ENCODE measurements at regions not wholly inside any gene's neighbourhood (a gene's known extent, or its start where the extent isn't known, plus 50 kb on each side); places are given as distances from the start of the nearest gene placed in this dataset.
"Not testable (repeated sequence)": the region's sequence is repeated elsewhere in the genome, so short reads cannot be mapped to it uniquely, and the experiment has no call there.

- no peaks in the 10 kb centered on the region for H3K9me2 ChIP-seq (ENCODE audit: insufficient read depth, low read length)
- H3K79me2 ChIP-seq (replicated peaks; ENCODE audit: insufficient read depth, low read length): no peaks in the 10 kb centered on the region
- H3F3A ChIP-seq (ENCODE audit: insufficient read depth, low read length, poor library complexity, severe bottlenecking): no peaks in the 10 kb centered on the region
- H3K9ac ChIP-seq (ENCODE audit: low read length): no peak overlapping the region
- H3K36me3 ChIP-seq (ENCODE audit: insufficient read depth, low read length): no peaks in the 10 kb centered on the region
- H3K27me3 ChIP-seq (ENCODE audit: insufficient read depth, low read depth, low read length): no peaks in the 10 kb centered on the region
- no peak overlapping the region for H2AFZ ChIP-seq (ENCODE audit: low read depth, low read length)
- no peaks in the 10 kb centered on the region for H3K9me3 ChIP-seq (ENCODE audit: low read length)
- no peak overlapping the region for H3K27ac ChIP-seq (ENCODE audit: low read length)
- no peaks in the 10 kb centered on the region for H4K20me1 ChIP-seq (ENCODE audit: insufficient read depth)
- no peak overlapping the region for H3K4me2 ChIP-seq (ENCODE audit: low read length)
- no peak overlapping the region for H3K4me3 ChIP-seq (ENCODE audit: low read length)
- no peak for TF ChIP-seq CTCF (IDR thresholded peaks at IDR 0.05; ENCODE audit: poor library complexity, severe bottlenecking)
Observed at GRCh38 chr1:221981461-221981860, 239.6 kb upstream of the DUSP10 start.

GRCh38 chr1:221979444-221980032 lies 237.6 kb upstream of the DUSP10 start:
- no peaks in the 10 kb centered on the region for H4K20me1 ChIP-seq (ENCODE audit: insufficient read depth)
- H2AFZ ChIP-seq (ENCODE audit: low read depth, low read length): no peak overlapping the region
- H3K4me2 ChIP-seq (ENCODE audit: low read length): no peak overlapping the region
- no peak overlapping the region for H3K9ac ChIP-seq (ENCODE audit: low read length)
- H3K9me2 ChIP-seq (ENCODE audit: insufficient read depth, low read length): no peaks in the 10 kb centered on the region
- no peak overlapping the region for H3K27ac ChIP-seq (ENCODE audit: low read length)
- TF ChIP-seq REST (IDR thresholded peaks at IDR 0.05; ENCODE audit: borderline replicate concordance) (no peak), MXI1 (conservative IDR thresholded peaks at IDR 0.05; ENCODE audit: poor library complexity, severe bottlenecking) (no peak), SMC3 (conservative IDR thresholded peaks at IDR 0.05; ENCODE audit: poor library complexity) (no peak), EZH2 (IDR thresholded peaks at IDR 0.05; ENCODE audit: borderline replicate concordance, insufficient read depth, low read length, poor library complexity, severe bottlenecking) (no peak), POLR2AphosphoS5 (IDR thresholded peaks at IDR 0.05) (no peak), EP300 (conservative IDR thresholded peaks at IDR 0.05; ENCODE audit: poor library complexity, severe bottlenecking) (no peak), TAF1 (IDR thresholded peaks at IDR 0.05; ENCODE audit: low read depth) (no peak)
- no peak overlapping the region for H3K4me3 ChIP-seq (ENCODE audit: low read length)
- H3F3A ChIP-seq (ENCODE audit: insufficient read depth, low read length, poor library complexity, severe bottlenecking): no peaks in the 10 kb centered on the region
- H3K9me3 ChIP-seq (ENCODE audit: low read length): no peaks in the 10 kb centered on the region
- H3K27me3 ChIP-seq (ENCODE audit: insufficient read depth, low read depth, low read length): no peaks in the 10 kb centered on the region
- no peaks in the 10 kb centered on the region for H3K79me2 ChIP-seq (replicated peaks; ENCODE audit: insufficient read depth, low read length)
- no peaks in the 10 kb centered on the region for H3K36me3 ChIP-seq (ENCODE audit: insufficient read depth, low read length)

- H3K36me3 ChIP-seq (ENCODE audit: insufficient read depth, low read length); H3K9ac ChIP-seq (ENCODE audit: low read length); H3K27me3 ChIP-seq (ENCODE audit: insufficient read depth, low read depth, low read length); H3K79me2 ChIP-seq (replicated peaks; ENCODE audit: insufficient read depth, low read length); H3K9me3 ChIP-seq (ENCODE audit: low read length); H3K4me2 ChIP-seq (ENCODE audit: low read length); H3K4me3 ChIP-seq (ENCODE audit: low read length); H3F3A ChIP-seq (ENCODE audit: insufficient read depth, low read length, poor library complexity, severe bottlenecking); H4K20me1 ChIP-seq (ENCODE audit: insufficient read depth); H2AFZ ChIP-seq (ENCODE audit: low read depth, low read length); H3K9me2 ChIP-seq (ENCODE audit: insufficient read depth, low read length); H3K27ac ChIP-seq (ENCODE audit: low read length): not testable (repeated sequence)
Observed at GRCh38 chr1:221978631-221979334, 236.9 kb upstream of the DUSP10 start.

GRCh38 chr1:221973787-221974186 lies 231.9 kb upstream of the DUSP10 start:
- not testable (repeated sequence) for H3K79me2 ChIP-seq (replicated peaks; ENCODE audit: insufficient read depth, low read length); H3K9me3 ChIP-seq (ENCODE audit: low read length); H3K36me3 ChIP-seq (ENCODE audit: insufficient read depth, low read length); H3K9ac ChIP-seq (ENCODE audit: low read length); H2AFZ ChIP-seq (ENCODE audit: low read depth, low read length); H3K27me3 ChIP-seq (ENCODE audit: insufficient read depth, low read depth, low read length); H4K20me1 ChIP-seq (ENCODE audit: insufficient read depth); H3K9me2 ChIP-seq (ENCODE audit: insufficient read depth, low read length); H3K27ac ChIP-seq (ENCODE audit: low read length); H3K4me3 ChIP-seq (ENCODE audit: low read length); H3K4me2 ChIP-seq (ENCODE audit: low read length); H3F3A ChIP-seq (ENCODE audit: insufficient read depth, low read length, poor library complexity, severe bottlenecking)

Measured in neural cell (in vitro differentiated cells).